ENCODE measurements at regions not wholly inside any gene's neighbourhood (a gene's known extent, or its start where the extent isn't known, plus 50 kb on each side); places are given as distances from the start of the nearest gene placed in this dataset.

GRCh38 chr10:10780746-10781145, 236.9 kb upstream of the CELF2 start:
- no peak overlapping the region for H3K14ac ChIP-seq (ENCODE audit: low read length)
- H3K4ac ChIP-seq (ENCODE audit: low read length), result no peak overlapping the region
- H3K27ac ChIP-seq (replicated peaks; ENCODE audit: low read length), result no peak overlapping the region
- H2BK120ac ChIP-seq (ENCODE audit: low read depth, low read length), result no peak overlapping the region
- whole genome bisulfite sequencing, 2 donors (ENCODE audit: extremely low coverage in 2 of 2, insufficient read length in 2 of 2, insufficient replicate concordance in 1 of 2), result no CpG with 5 or more reads among the region's 3 CpGs
- H3K4me2 ChIP-seq (ENCODE audit: insufficient read depth, low read length, poor library complexity, severe bottlenecking), result no peak overlapping the region
- H3K36me3 ChIP-seq (replicated peaks in 1 of 2; ENCODE audit: control insufficient read depth in 2 of 2, insufficient read depth in 2 of 2, low read length in 2 of 2), result no peaks in the 10 kb centered on the region
- no peak overlapping the region for H2BK12ac ChIP-seq (ENCODE audit: low read length)
- no peaks in the 10 kb centered on the region for H3K79me1 ChIP-seq (ENCODE audit: low read depth, low read length)
- H3K27me3 ChIP-seq (ENCODE audit: control insufficient read depth in 3 of 3, insufficient read depth in 3 of 3, low read depth in 1 of 3, low read length in 3 of 3), result no peaks in the 10 kb centered on the region
- H2AK5ac ChIP-seq (ENCODE audit: low read depth, low read length), result no peak overlapping the region
- H3K18ac ChIP-seq (ENCODE audit: low read length), result no peak overlapping the region
- no peak overlapping the region for H2BK5ac ChIP-seq (ENCODE audit: low read length)
- peaks cover 0 to 7% of the 10 kb centered on the region in 2 donors for H3K9me3 ChIP-seq (replicated peaks in 1 of 2; ENCODE audit: control insufficient read depth in 2 of 2, insufficient read depth in 1 of 2, low read depth in 1 of 2, low read length in 2 of 2)
- H3K9ac ChIP-seq (ENCODE audit: low read depth, low read length, poor library complexity), result no peak overlapping the region
- no peaks in the 10 kb centered on the region for H3K4me1 ChIP-seq (ENCODE audit: control insufficient read depth in 2 of 2, insufficient read depth in 1 of 2, low read depth in 1 of 2, low read length in 2 of 2)
- no peak overlapping the region for H2AFZ ChIP-seq (ENCODE audit: low read length)
- H4K8ac ChIP-seq (ENCODE audit: low read depth, low read length), result no peak overlapping the region
- H3K23ac ChIP-seq (ENCODE audit: low read depth, low read length, poor library complexity), result no peak overlapping the region
- DNase-seq (ENCODE audit: low spot score), result no peak
- no peak overlapping the region for H4K91ac ChIP-seq (ENCODE audit: low read depth, low read length, poor library complexity)
- no peak overlapping the region for H3K4me3 ChIP-seq (ENCODE audit: low read length in 2 of 2)
- no peak overlapping the region for H2BK15ac ChIP-seq (ENCODE audit: low read length)

GRCh38 chr10:10782603-10783002, 235.1 kb upstream of the CELF2 start:
- H4K8ac ChIP-seq (ENCODE audit: low read depth, low read length), result no peak overlapping the region
- no peak overlapping the region for H2AFZ ChIP-seq (ENCODE audit: low read length)
- no peak overlapping the region for H3K18ac ChIP-seq (ENCODE audit: low read length)
- H3K4ac ChIP-seq (ENCODE audit: low read length), result no peak overlapping the region
- no peak overlapping the region for H2BK5ac ChIP-seq (ENCODE audit: low read length)
- H3K27ac ChIP-seq (replicated peaks; ENCODE audit: low read length), result no peak overlapping the region
- no peak for DNase-seq (ENCODE audit: low spot score)
- H2AK5ac ChIP-seq (ENCODE audit: low read depth, low read length), result no peak overlapping the region
- no peak overlapping the region for H3K9ac ChIP-seq (ENCODE audit: low read depth, low read length, poor library complexity)
- H2BK120ac ChIP-seq (ENCODE audit: low read depth, low read length), result no peak overlapping the region
- H2BK12ac ChIP-seq (ENCODE audit: low read length), result no peak overlapping the region
- H3K4me1 ChIP-seq (ENCODE audit: control insufficient read depth in 2 of 2, insufficient read depth in 1 of 2, low read depth in 1 of 2, low read length in 2 of 2), result no peaks in the 10 kb centered on the region
- H3K4me3 ChIP-seq (ENCODE audit: low read length in 2 of 2), result no peak overlapping the region
- H3K4me2 ChIP-seq (ENCODE audit: insufficient read depth, low read length, poor library complexity, severe bottlenecking), result no peak overlapping the region
- no peak overlapping the region for H3K14ac ChIP-seq (ENCODE audit: low read length)
- peaks cover 0 to 7% of the 10 kb centered on the region in 2 donors for H3K9me3 ChIP-seq (replicated peaks in 1 of 2; ENCODE audit: control insufficient read depth in 2 of 2, insufficient read depth in 1 of 2, low read depth in 1 of 2, low read length in 2 of 2)
- H3K27me3 ChIP-seq (ENCODE audit: control insufficient read depth in 3 of 3, insufficient read depth in 3 of 3, low read depth in 1 of 3, low read length in 3 of 3), result no peaks in the 10 kb centered on the region
- H3K79me1 ChIP-seq (ENCODE audit: low read depth, low read length), result no peaks in the 10 kb centered on the region
- WGBS, 2 donors (ENCODE audit: extremely low coverage in 2 of 2, insufficient read length in 2 of 2, insufficient replicate concordance in 1 of 2), result no CpG with 5 or more reads among the region's 5 CpGs
- H3K36me3 ChIP-seq (replicated peaks in 1 of 2; ENCODE audit: control insufficient read depth in 2 of 2, insufficient read depth in 2 of 2, low read length in 2 of 2), result no peaks in the 10 kb centered on the region
- H2BK15ac ChIP-seq (ENCODE audit: low read length), result no peak overlapping the region
- no peak overlapping the region for H3K23ac ChIP-seq (ENCODE audit: low read depth, low read length, poor library complexity)
- no peak overlapping the region for H4K91ac ChIP-seq (ENCODE audit: low read depth, low read length, poor library complexity)

GRCh38 chr10:10785627-10786026, 232.0 kb upstream of the CELF2 start:
- H2AFZ ChIP-seq (ENCODE audit: low read length), result no peak overlapping the region
- H3K36me3 ChIP-seq (replicated peaks in 1 of 2; ENCODE audit: control insufficient read depth in 2 of 2, insufficient read depth in 2 of 2, low read length in 2 of 2), result no peaks in the 10 kb centered on the region
- H2BK12ac ChIP-seq (ENCODE audit: low read length), result no peak overlapping the region
- no peak overlapping the region for H3K9ac ChIP-seq (ENCODE audit: low read depth, low read length, poor library complexity)
- no peak overlapping the region for H4K8ac ChIP-seq (ENCODE audit: low read depth, low read length)
- no peak overlapping the region for H4K91ac ChIP-seq (ENCODE audit: low read depth, low read length, poor library complexity)
- H3K18ac ChIP-seq (ENCODE audit: low read length), result no peak overlapping the region
- H3K27ac ChIP-seq (replicated peaks; ENCODE audit: low read length), result no peak overlapping the region
- H2BK120ac ChIP-seq (ENCODE audit: low read depth, low read length), result no peak overlapping the region
- H2AK5ac ChIP-seq (ENCODE audit: low read depth, low read length), result no peak overlapping the region
- H3K4me2 ChIP-seq (ENCODE audit: insufficient read depth, low read length, poor library complexity, severe bottlenecking), result no peak overlapping the region
- no peak overlapping the region for H3K4ac ChIP-seq (ENCODE audit: low read length)
- H3K27me3 ChIP-seq (ENCODE audit: control insufficient read depth in 3 of 3, insufficient read depth in 3 of 3, low read depth in 1 of 3, low read length in 3 of 3), result no peaks in the 10 kb centered on the region
- H2BK15ac ChIP-seq (ENCODE audit: low read length), result no peak overlapping the region
- H3K14ac ChIP-seq (ENCODE audit: low read length), result no peak overlapping the region
- H3K4me1 ChIP-seq (ENCODE audit: control insufficient read depth in 2 of 2, insufficient read depth in 1 of 2, low read depth in 1 of 2, low read length in 2 of 2), result no peaks in the 10 kb centered on the region
- DNase-seq (ENCODE audit: low spot score), result no peak
- no peak overlapping the region for H3K23ac ChIP-seq (ENCODE audit: low read depth, low read length, poor library complexity)
- H2BK5ac ChIP-seq (ENCODE audit: low read length), result no peak overlapping the region
- H3K9me3 ChIP-seq (replicated peaks in 1 of 2; ENCODE audit: control insufficient read depth in 2 of 2, insufficient read depth in 1 of 2, low read depth in 1 of 2, low read length in 2 of 2), result peaks cover 0 to 7% of the 10 kb centered on the region in 2 donors
- no peak overlapping the region for H3K4me3 ChIP-seq (ENCODE audit: low read length in 2 of 2)
- H3K79me1 ChIP-seq (ENCODE audit: low read depth, low read length), result no peaks in the 10 kb centered on the region

GRCh38 chr10:10786109-10787090, 231.3 kb upstream of the CELF2 start:
- Histone ChIP-seq H4K91ac (ENCODE audit: low read depth, low read length, poor library complexity) (no peak overlapping the region), H2AK5ac (ENCODE audit: low read depth, low read length) (no peak overlapping the region), H2BK12ac (ENCODE audit: low read length) (no peak overlapping the region), H3K4me1 (ENCODE audit: control insufficient read depth in 2 of 2, insufficient read depth in 1 of 2, low read depth in 1 of 2, low read length in 2 of 2) (no peaks in the 10 kb centered on the region), H3K9ac (ENCODE audit: low read depth, low read length, poor library complexity) (no peak overlapping the region), H3K36me3 (replicated peaks in 1 of 2; ENCODE audit: control insufficient read depth in 2 of 2, insufficient read depth in 2 of 2, low read length in 2 of 2) (no peaks in the 10 kb centered on the region), H4K8ac (ENCODE audit: low read depth, low read length) (no peak overlapping the region), H3K23ac (ENCODE audit: low read depth, low read length, poor library complexity) (no peak overlapping the region), H2AFZ (ENCODE audit: low read length) (no peak overlapping the region), H3K4ac (ENCODE audit: low read length) (no peak overlapping the region), H3K18ac (ENCODE audit: low read length) (no peak overlapping the region), H3K4me2 (ENCODE audit: insufficient read depth, low read length, poor library complexity, severe bottlenecking) (no peak overlapping the region), H2BK120ac (ENCODE audit: low read depth, low read length) (no peak overlapping the region), H3K9me3 (replicated peaks in 1 of 2; ENCODE audit: control insufficient read depth in 2 of 2, insufficient read depth in 1 of 2, low read depth in 1 of 2, low read length in 2 of 2) (peaks cover 0 to 7% of the 10 kb centered on the region in 2 donors), H3K14ac (ENCODE audit: low read length) (no peak overlapping the region), H3K4me3 (ENCODE audit: low read length in 2 of 2) (no peak overlapping the region), H2BK5ac (ENCODE audit: low read length) (no peak overlapping the region), H3K79me1 (ENCODE audit: low read depth, low read length) (no peaks in the 10 kb centered on the region), H3K27me3 (ENCODE audit: control insufficient read depth in 3 of 3, insufficient read depth in 3 of 3, low read depth in 1 of 3, low read length in 3 of 3) (no peaks in the 10 kb centered on the region), H3K27ac (replicated peaks; ENCODE audit: low read length) (no peak overlapping the region), H2BK15ac (ENCODE audit: low read length) (no peak overlapping the region)
- no CpG with 5 or more reads among the region's 7 CpGs for WGBS, 2 donors (ENCODE audit: extremely low coverage in 2 of 2, insufficient read length in 2 of 2, insufficient replicate concordance in 1 of 2)
- DNase-seq (ENCODE audit: low spot score), result no peak

All from neuronal stem cell (in vitro differentiated cells).